ENCODE measurements at regions not wholly inside any gene's neighbourhood (a gene's known extent, or its start where the extent isn't known, plus 50 kb on each side); places are given as distances from the start of the nearest gene placed in this dataset.

GRCh38 chr1:103162360-103162759 is 54.0 kb upstream of the COL11A1 start:
- TF ChIP-seq POLR2A (IDR thresholded peaks at IDR 0.05; ENCODE audit: low read length) = no peak
- no peak for TF ChIP-seq GATA1 (IDR thresholded peaks at IDR 0.05; ENCODE audit: low read depth, low read length)
